ACHN (cell line): ENCODE measurements at regions not wholly inside any gene's neighbourhood (a gene's known extent, or its start where the extent isn't known, plus 50 kb on each side); places are given as distances from the start of the nearest gene placed in this dataset.

Experiments
- DNase-seq: peaks from one replicate; pipeline ENCODE4 v3.0.0-alpha.2; 2015
- in situ Hi-C: cut with HindIII; loops from 2 replicates; pipeline ENCODE4 v1.10.0; 2017; ENCODE audit warnings: low sequenced_read_pairs, low pct_ligation_motif_present, low pct_unique_long_range_greater_than_20kb

GRCh38 chr3:110139048-110139447 is 801.7 kb upstream of the DPPA4 start:
- in situ Hi-C loops = no loop called here
- DNase-seq = no peak

GRCh38 chr3:110139821-110140220 is 802.5 kb upstream of the DPPA4 start:
- in situ Hi-C loops = no loop called here
- DNase-seq = no peak

- in situ Hi-C loops = no loop called here
- DNase-seq = no peak
Measured at GRCh38 chr3:110149763-110150162, 812.4 kb upstream of the DPPA4 start.

- in situ Hi-C loops = no loop called here
- DNase-seq = no peak
Measured at GRCh38 chr3:110157221-110157620, 819.9 kb upstream of the DPPA4 start.

- in situ Hi-C loops = no loop called here
- no peak for DNase-seq
Measured at GRCh38 chr3:110164632-110165369, 827.5 kb upstream of the DPPA4 start.

- in situ Hi-C loops = no loop called here
- DNase-seq = no peak
Measured at GRCh38 chr3:110165370-110165743, 828.0 kb upstream of the DPPA4 start.

- in situ Hi-C loops = no loop called here
- no peak for DNase-seq
Measured at GRCh38 chr3:110165753-110166152, 828.4 kb upstream of the DPPA4 start.

- in situ Hi-C loops = no loop called here
- no peak for DNase-seq
Measured at GRCh38 chr3:110166791-110167190, 829.4 kb upstream of the DPPA4 start.

- in situ Hi-C loops = no loop called here
- no peak for DNase-seq
Measured at GRCh38 chr3:110174908-110175307, 837.6 kb upstream of the DPPA4 start.

- in situ Hi-C loops = no loop called here
- no peak for DNase-seq
Measured at GRCh38 chr3:110178965-110179364, 841.6 kb upstream of the DPPA4 start.

- in situ Hi-C loops = no loop called here
Measured at GRCh38 chr3:110180733-110181132, 843.4 kb upstream of the DPPA4 start.

GRCh38 chr3:110181226-110181625 is 843.9 kb upstream of the DPPA4 start:
- in situ Hi-C loops = no loop called here
- no peak for DNase-seq

More at GRCh38 chr3:110180733-110181132, 843.4 kb upstream of the DPPA4 start:
- no peak for DNase-seq

- DNase-seq = no peak
- in situ Hi-C loops = no loop called here
Measured at GRCh38 chr3:110184536-110184935, 847.2 kb upstream of the DPPA4 start.

GRCh38 chr3:110193074-110193473 is 855.7 kb upstream of the DPPA4 start:
- in situ Hi-C loops = no loop called here
- no peak for DNase-seq

GRCh38 chr3:110198717-110199587 is 861.6 kb upstream of the DPPA4 start:
- no peak for DNase-seq
- in situ Hi-C loops = no loop called here

GRCh38 chr3:110199588-110199943 is 862.2 kb upstream of the DPPA4 start:
- DNase-seq = no peak
- in situ Hi-C loops = no loop called here

- in situ Hi-C loops = no loop called here
- DNase-seq = no peak
Measured at GRCh38 chr3:110210086-110210660, 861.4 kb upstream of the NECTIN3 start.

GRCh38 chr3:110226645-110227044 is 845.0 kb upstream of the NECTIN3 start:
- no peak for DNase-seq
- in situ Hi-C loops = no loop called here

- in situ Hi-C loops = no loop called here
- no peak for DNase-seq
Measured at GRCh38 chr3:110227991-110228390, 843.6 kb upstream of the NECTIN3 start.

GRCh38 chr3:110234831-110235230 is 836.8 kb upstream of the NECTIN3 start:
- in situ Hi-C loops = no loop called here

More at GRCh38 chr3:110234831-110235230, 836.8 kb upstream of the NECTIN3 start:
- no peak for DNase-seq
